ENCODE measurements at regions not wholly inside any gene's neighbourhood (a gene's known extent, or its start where the extent isn't known, plus 50 kb on each side); places are given as distances from the start of the nearest gene placed in this dataset.

DNA sequence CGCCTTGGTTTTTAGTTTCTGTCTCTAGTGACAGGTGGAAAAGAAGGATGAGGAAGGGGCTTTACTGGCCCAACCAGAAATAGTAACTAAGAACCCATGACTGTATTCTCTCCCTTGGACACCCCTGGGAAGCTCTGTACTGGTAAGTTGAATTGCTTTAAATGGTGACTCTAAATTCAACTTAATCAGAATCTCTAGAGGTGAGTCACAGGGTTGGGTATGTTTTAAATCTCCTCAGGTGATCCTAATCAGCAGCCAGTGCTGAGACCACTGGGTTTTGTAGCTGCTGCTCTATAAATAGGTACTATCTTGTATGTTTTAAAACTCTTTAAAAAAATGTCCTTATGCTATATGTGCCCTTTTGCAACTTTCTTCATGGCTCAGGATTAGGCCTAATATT, 314.0 kb upstream of the ECI2 start:
- DNase-seq (ENCODE audit: low read depth, low spot score): no peak
- in situ Hi-C loops (cut with HindIII; ENCODE audit: low sequenced_read_pairs): no loop called here
- TF ChIP-seq, protein P1, sequence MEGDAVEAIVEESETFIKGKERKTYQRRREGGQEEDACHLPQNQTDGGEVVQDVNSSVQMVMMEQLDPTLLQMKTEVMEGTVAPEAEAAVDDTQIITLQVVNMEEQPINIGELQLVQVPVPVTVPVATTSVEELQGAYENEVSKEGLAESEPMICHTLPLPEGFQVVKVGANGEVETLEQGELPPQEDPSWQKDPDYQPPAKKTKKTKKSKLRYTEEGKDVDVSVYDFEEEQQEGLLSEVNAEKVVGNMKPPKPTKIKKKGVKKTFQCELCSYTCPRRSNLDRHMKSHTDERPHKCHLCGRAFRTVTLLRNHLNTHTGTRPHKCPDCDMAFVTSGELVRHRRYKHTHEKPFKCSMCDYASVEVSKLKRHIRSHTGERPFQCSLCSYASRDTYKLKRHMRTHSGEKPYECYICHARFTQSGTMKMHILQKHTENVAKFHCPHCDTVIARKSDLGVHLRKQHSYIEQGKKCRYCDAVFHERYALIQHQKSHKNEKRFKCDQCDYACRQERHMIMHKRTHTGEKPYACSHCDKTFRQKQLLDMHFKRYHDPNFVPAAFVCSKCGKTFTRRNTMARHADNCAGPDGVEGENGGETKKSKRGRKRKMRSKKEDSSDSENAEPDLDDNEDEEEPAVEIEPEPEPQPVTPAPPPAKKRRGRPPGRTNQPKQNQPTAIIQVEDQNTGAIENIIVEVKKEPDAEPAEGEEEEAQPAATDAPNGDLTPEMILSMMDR (IDR thresholded peaks at IDR 0.05; ENCODE audit: low read depth, low read length): no peak
- no peak overlapping the region for H3K4me3 ChIP-seq (ENCODE audit: low read depth, low read length)

DNA sequence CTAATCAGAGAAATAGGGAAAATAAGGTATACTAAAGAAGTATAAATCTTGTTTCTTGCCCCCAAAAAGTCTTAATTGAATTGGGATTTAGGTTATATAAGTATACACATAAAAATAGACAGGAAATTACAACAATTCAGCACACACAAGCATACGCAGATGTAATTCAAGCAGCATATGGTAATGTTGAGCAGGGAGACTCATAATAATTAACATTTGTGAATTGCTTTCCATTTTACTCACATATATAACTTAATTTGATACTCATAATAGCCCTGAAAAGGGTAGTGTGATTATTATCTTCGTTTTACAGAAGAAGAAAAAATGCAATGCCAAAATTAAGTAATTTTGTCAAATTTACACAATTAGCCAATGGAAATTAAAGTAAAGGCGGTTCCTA, 313.5 kb upstream of the ECI2 start:
- in situ Hi-C loops (cut with HindIII; ENCODE audit: low sequenced_read_pairs): no loop called here
- no peak overlapping the region for H3K4me3 ChIP-seq (ENCODE audit: low read depth, low read length)
- no peak for DNase-seq (ENCODE audit: low read depth, low spot score)
- TF ChIP-seq, protein P1 (IDR thresholded peaks at IDR 0.05; ENCODE audit: low read depth, low read length): no peak

DNA sequence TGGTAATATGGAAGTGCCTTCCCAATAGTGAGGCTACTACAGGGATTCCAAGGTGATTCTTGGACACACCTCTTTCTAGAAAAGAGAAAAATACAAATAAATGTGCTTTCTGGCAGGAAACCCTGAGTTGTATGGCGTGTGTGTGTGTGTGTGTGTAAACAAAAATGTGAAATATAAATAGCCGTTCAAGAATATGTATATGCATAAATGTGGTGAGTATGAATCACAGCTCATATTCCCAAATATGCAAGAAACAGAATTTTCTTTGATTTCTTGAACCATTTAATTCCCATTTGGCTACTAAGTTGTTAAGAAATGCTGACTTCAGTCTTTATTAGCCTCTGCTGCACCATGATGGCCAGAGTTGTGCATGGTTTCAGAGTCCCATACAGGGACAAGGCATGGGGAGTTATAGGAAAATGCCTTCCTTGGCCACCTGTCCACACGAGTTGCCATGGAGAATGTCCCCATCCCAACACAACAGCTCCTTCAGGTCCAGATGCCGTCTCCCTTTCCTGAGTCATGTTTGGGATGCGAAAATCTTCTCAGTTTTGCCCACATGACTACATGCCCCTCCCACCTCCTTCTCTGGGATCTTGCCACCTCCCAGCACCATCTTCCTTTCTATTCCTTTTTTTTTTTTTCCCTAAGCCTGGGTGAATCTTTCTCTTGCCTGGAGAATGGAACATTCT, 312.4 kb upstream of the ECI2 start:
- DNase-seq (ENCODE audit: low read depth, low spot score): no peak
- TF ChIP-seq, protein P1 (IDR thresholded peaks at IDR 0.05; ENCODE audit: low read depth, low read length): no peak
- no peak overlapping the region for H3K4me3 ChIP-seq (ENCODE audit: low read depth, low read length)
- in situ Hi-C loops (cut with HindIII; ENCODE audit: low sequenced_read_pairs): no loop called here

DNA sequence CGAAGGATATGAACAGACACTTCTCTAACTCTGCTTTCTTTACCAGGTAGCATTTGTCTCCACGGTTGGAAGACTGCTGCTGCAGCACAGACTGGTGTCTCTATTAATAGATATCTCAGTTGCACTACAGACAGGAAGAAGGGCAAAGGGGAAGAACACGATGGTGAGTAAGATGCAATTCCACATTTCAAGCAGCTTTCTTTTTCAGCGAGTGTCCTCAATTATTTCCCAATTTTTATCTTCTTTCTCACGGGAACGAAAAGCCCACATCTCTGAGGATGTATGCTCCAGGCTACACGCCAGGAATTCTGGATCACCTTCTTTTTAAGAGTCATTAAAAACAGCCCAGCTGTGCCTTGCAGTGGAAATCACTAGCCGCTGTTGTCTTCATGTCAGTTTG, 311.6 kb upstream of the ECI2 start:
- DNase-seq (ENCODE audit: low read depth, low spot score): peak; percentile 43
- TF ChIP-seq, protein P1 (IDR thresholded peaks at IDR 0.05; ENCODE audit: low read depth, low read length): no peak
- H3K4me3 ChIP-seq (ENCODE audit: low read depth, low read length): no peak overlapping the region
- in situ Hi-C loops (cut with HindIII; ENCODE audit: low sequenced_read_pairs): no loop called here

DNA sequence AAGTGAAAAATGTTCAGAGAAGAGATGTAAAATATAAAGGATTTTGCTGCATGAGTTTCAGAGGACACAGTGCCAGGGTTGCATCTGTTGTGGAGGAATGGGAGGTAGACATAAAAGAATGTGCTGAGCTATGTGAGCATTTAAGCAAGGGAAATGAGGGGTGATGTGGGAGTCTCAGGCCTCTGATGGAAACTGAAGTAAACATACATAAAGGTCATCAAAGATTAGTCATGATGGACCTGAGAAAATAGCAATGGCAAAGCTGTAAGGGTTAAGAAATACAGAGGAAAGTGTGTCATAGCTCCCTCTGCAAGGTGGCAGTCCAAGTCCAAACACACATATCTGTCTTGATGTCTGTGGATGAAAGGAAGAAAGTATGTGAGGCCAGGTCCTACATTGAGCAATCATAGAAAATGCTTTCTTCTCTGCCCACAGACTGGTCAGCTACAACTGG, 306.6 kb upstream of the ECI2 start:
- TF ChIP-seq, protein P1 (IDR thresholded peaks at IDR 0.05; ENCODE audit: low read depth, low read length): no peak
- no peak for DNase-seq (ENCODE audit: low read depth, low spot score)
- no peak overlapping the region for H3K4me3 ChIP-seq (ENCODE audit: low read depth, low read length)
- in situ Hi-C loops (cut with HindIII; ENCODE audit: low sequenced_read_pairs): no loop called here

DNA sequence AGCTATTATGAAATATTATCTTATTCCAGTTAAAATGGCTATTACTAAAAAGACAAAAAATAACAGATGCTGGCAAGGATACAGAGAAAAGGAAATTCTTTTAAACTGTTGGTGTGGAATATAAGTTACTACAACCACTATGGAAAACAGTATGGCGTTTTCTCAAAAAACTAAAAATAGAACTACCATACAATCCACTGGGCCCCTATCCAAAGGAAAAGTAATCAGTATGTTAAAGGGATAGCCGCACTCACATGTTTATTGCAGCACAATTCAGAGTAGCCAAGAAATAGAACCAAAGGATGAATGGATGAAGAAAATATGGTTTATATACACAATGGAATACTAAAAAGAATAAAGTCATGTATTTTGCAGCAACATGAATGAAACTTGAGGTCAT, 303.8 kb upstream of the ECI2 start:
- TF ChIP-seq, protein P1 (IDR thresholded peaks at IDR 0.05; ENCODE audit: low read depth, low read length): no peak
- in situ Hi-C loops (cut with HindIII; ENCODE audit: low sequenced_read_pairs): no loop called here
- no peak for DNase-seq (ENCODE audit: low read depth, low spot score)

More for the DNA sequence above, 303.8 kb upstream of the ECI2 start:
- H3K4me3 ChIP-seq (ENCODE audit: low read depth, low read length): no peak overlapping the region
